HG03457 (cell line): ENCODE measurements at regions not wholly inside any gene's neighbourhood (a gene's known extent, or its start where the extent isn't known, plus 50 kb on each side); places are given as distances from the start of the nearest gene placed in this dataset.
"Not testable (repeated sequence)": the region's sequence is repeated elsewhere in the genome, so short reads cannot be mapped to it uniquely, and the experiment has no call there.

Experiments
- ATAC-seq: cut with Tn5 transposase; IDR thresholded peaks from one replicate; pipeline ENCODE4 v1.9.1; 2021; ENCODE audit warnings: moderate number of reproducible peaks; ENCODE audit not compliant: unreplicated experiment

GRCh38 chr12:18008642-18009041, 81.4 kb downstream of the RERGL start:
- no peak for ATAC-seq

DNA sequence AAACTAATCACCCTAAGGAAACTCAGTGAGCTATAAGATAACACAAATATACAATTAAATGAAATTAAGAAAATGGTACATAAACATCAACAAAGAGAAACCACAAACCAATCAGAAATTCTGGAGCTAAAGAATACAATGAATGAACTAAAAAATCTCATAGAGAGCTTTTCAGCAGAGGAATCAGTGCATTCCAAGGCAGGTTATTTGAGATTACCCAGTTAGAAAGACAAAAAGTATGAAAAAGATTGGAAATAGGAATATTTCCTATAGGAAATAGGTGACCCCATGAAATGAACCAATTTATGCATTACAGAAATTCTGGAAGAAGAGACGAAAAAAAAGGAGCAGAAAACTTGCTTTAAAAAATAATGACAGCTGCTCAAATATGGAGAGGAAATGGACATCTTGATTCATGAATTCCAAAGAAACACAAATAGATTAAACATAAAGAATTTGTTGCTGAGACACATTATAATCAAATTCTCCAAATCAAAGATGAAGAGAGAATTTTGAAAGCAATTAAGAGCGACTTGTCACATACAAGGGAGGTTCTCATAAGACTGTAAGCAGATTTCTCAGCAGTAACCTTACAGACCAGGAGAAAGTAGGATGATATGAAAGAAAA, 90.7 kb downstream of the RERGL start:
- ATAC-seq, result no peak

DNA sequence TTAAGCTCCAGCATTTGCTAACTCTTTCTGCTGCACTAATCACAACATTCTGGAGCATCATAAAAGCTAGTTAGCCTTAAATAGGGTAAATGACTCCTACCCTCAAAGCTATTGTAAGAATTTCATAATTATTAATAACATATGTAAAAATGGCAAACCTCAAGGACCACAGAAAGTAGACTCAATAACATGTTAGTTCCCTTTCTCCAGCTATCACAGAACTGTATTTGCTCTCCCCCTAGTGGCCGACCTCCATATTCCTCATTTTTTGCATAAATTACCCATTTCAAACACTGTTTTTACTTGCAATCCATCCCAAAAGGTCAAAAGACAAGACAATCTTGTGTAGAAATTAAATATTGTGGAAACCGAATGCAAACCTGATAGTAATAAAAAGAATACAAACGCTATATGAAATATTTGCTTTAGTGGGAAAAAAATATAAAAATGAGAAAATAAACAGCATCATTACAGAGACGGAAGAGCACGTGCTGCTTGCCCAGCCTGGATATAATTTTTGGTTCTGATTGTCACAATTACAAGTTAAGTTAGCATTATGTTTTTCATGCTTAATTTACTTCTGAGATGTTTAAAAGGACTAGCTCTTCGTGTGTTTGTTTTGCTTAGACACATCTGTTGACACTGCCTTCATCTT, 97.9 kb downstream of the RERGL start:
- ATAC-seq, result peak; percentile 94

DNA sequence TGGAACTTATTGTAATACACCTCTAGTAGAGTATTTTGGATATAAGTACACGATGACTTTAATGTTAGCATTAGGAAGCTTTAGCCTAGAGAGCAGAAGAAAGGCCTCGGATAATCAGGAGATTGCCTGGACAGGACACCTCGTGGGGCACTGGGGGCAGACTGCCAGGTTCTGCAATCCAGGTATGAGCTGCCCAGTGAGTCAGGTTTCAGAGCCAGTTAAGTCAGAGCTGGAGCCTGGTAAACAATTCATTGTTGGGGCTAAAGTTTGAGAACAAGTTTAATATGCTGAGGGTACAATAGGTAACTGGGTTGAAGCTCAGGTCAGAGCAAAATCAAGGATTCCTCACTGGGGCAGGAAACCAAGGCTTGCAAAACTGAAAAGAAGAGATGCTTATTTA, 107.4 kb downstream of the RERGL start:
- ATAC-seq, result no peak

DNA sequence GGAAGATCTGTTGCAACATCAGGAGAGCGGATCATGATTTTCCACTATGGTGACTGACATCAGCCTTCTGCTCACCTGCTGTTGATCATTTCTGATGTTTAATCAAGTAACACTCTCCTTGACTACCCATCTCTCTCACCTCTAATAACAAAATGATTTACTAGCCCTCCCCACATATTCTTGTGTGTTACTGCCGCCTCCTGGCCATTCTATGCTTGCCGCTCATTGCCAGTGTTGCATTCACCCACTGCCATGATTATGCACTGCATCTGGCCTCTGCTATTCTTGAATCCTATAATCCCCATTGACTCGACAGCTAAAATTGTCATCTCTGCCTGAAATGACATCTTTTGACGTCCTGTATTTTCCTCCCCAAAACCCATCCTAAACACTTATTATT, 113.8 kb downstream of the RERGL start:
- no peak for ATAC-seq

GRCh38 chr12:17975763-17976162, 114.2 kb downstream of the RERGL start:
- no peak for ATAC-seq

GRCh38 chr12:17975239-17975638, 114.8 kb downstream of the RERGL start:
- no peak for ATAC-seq

DNA sequence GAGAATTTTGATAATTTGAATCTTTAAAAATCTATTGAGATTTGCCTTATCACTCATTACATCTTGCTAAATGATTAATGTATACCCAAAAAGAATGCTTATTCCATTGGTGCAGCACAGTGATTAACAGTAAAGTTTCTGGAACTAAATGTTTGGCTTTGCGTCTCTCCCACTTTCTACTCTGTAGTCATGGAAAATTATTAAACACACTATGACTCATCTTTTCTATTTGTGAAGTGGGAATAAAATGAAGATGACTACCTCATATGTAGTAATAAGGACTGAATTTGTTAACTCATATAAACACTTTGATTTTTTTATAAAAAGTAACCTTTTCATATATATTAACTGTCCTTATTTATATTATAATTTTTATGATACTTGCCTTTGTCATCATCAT, 118.1 kb downstream of the RERGL start:
- ATAC-seq, result no peak

GRCh38 chr12:17954788-17955187, 135.2 kb downstream of the RERGL start:
- ATAC-seq, result no peak

DNA sequence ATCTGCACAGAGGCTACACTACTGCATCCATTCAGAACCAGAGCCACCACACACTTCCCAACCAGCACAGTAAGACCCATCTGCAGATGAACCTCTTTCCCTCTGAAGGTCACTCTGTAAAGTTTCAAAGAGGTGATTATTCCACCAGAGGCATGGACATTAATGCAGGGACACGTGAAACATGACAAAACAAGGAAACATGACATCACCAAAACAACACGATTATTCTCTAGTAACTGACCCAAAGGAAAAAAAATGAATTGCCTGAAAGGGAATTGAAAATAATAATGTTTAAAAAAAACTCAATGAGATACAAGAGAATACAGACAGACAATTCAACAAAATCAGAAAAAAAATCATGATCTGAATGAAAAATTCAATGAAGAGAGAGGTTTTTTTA, 139.1 kb downstream of the RERGL start:
- ATAC-seq, result no peak

GRCh38 chr12:17949558-17950141, 140.3 kb downstream of the RERGL start:
- no peak for ATAC-seq

GRCh38 chr12:17928708-17929366, 161.2 kb downstream of the RERGL start:
- ATAC-seq, result no peak

DNA sequence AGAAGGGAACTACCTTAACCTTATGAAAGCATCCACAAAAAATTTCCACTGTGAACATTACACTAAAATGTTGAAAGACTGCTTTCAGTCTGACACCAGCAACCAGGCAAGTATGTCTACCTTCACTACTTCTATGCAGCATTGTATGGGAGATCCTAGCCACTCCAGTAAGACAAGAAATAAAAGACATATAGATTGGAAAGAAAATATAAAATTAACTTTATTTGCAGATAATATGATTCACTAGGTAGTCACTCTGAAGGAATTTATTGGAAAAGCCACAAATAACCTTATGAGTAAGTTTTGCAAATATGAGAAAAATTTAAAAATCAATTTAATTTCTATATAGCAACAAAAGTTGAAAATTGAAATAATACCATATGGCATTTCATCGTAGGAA, 172.0 kb downstream of the RERGL start:
- ATAC-seq, result no peak

GRCh38 chr12:17884581-17884980, 205.4 kb downstream of the RERGL start:
- no peak for ATAC-seq

DNA sequence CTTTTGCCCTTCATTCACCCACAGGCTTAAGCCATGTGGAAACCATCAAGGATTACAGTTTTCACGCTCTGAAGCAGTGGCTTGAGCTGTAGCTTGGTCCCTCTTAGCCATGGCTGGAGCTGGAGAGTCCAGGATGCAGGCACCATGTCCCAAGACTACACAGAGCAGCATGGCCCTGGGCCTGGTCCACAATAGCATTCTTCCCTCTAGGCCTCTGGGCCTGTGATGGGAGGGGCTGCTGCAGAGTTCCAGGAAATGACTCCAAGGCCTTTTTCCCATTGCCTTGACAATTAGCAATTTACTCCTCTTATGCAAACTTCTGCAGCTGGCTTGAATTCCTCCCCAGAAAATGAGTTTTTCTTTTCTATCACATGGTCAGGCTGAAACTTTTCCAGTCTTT, 211.3 kb downstream of the RERGL start:
- no peak for ATAC-seq

GRCh38 chr12:17875230-17875629, 214.8 kb downstream of the RERGL start:
- ATAC-seq, result no peak

DNA sequence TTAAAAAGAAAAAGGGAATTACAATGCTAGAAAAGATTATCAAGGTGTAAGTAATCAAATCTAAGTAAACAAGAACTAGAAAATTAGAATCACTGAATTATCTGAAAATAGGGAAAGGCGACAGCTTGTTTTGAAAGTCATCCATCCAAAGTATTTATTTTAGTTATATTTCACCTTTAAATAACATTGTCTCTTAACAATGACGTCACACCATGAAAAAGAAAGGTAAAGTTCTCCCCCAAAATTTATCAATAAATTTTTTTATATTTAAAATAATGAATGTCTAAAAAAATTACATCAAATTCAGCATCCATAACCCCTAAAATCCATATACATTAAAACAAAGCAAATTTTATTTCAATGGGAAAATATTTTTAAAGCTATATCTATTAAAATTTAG, 223.2 kb downstream of the RERGL start:
- no peak for ATAC-seq

DNA sequence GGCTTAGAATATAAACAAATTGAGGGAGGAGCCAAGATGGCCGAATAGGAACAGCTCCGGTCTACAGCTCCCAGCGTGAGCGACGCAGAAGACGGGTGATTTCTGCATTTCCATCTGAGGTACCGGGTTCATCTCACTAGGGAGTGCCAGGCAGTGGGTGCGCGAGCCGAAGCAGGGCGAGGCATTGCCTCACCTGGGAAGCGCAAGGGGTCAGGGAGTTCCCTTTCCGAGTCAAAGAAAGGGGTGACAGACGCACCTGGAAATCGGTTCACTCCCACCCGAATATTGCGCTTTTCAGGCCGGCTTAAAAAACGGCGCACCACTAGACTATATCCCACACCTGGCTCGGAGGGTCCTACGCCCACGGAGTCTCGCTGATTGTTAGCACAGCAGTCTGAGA, 234.4 kb downstream of the RERGL start:
- not testable (repeated sequence) for ATAC-seq

DNA sequence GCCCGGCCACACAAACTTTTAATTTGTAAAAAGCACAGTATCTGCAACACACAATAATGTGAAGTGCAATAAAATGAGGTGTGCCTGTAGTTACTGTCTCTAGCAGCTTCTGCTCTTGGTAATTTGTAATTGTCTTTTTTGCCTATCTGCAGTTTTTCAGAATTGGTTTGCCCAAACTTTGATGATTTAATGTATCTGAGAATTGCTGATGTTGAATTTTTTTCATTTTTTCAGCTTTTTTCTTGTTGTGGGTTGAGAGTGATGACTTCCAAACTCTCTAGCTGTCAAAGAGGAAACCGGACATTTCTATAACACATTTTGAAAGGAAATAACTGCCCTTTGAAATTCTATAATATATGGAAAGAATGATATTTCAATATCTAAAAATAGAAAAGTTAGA, 236.9 kb downstream of the RERGL start:
- ATAC-seq, result no peak

- no peak for ATAC-seq
These were observed 248.5 kb downstream of the RERGL start for GRCh38 chr12:17841496-17841895.

DNA sequence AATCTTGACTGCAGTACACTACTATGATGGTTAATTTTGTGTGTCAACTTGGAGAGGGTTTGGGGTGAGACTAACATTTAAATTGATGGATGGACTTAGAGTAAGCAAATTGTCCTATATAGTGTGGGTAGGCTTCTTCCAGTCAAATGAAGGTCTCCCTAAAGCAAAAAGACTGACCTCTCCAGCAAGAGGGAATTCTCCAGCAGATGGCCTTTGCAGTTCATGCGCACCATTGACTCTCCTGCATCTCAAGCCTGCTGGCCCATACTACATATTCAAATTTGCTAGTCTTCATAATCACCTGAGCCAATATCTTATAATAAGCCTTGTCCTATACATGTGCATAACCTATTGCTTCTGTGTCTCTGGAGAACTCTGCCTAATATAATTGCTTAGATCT, 260.2 kb downstream of the RERGL start:
- no peak for ATAC-seq

DNA sequence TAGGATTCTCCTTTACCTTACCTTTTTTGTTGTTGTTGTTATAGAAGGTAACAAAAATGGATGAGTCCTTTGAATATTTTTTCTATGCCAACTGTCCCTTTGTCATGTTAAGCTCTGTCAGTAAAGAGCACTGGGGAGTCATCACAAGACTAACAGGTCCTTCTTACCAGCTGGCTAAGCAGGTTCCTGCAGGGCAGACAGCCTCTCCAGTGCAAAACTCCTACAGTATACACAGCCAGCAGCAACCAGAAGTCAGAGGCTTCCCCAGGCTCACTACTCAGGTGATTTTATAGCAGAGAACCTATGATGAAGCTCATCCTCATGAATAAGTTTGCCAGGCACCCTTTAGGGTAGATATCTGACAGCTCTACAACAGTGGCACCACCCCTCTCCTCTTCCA, 271.1 kb downstream of the RERGL start:
- no peak for ATAC-seq
